SK-N-MC (cell line): ENCODE measurements at regions not wholly inside any gene's neighbourhood (a gene's known extent, or its start where the extent isn't known, plus 50 kb on each side); places are given as distances from the start of the nearest gene placed in this dataset.

Experiments used
- DNase-seq: peaks from one replicate; pipeline ENCODE4 v3.0.0-alpha.2; 2011; ENCODE audit warnings: low read depth, low spot score
- H3K27ac ChIP-seq: fragments of 200-600 bp; sonication (generic); 2 replicates; pipeline ENCODE4 v1.5.1; 2016; ENCODE audit warnings: mixed run types
- H3K36me3 ChIP-seq: fragments of 200-600 bp; sonication (generic); 2 replicates; pipeline ENCODE4 v1.6.1; 2017; ENCODE audit warnings: antibody characterized with exemption, low read length, mixed read lengths; ENCODE audit not compliant: insufficient read depth
- H3K4me3 ChIP-seq: fragments of 200-600 bp; sonication (generic); 2 replicates; pipeline ENCODE4 v1.5.1; 2016
- H3K9ac ChIP-seq: fragments of 200-600 bp; sonication (generic); 2 replicates; pipeline ENCODE4 v1.8.0; 2017; ENCODE audit warnings: mixed run types, mixed read lengths; ENCODE audit not compliant: insufficient read length
- H3K9me3 ChIP-seq: fragments of 200-600 bp; sonication (generic); 2 replicates; pipeline ENCODE4 v1.6.1; 2017; ENCODE audit warnings: low read depth, mild to moderate bottlenecking, antibody characterized with exemption, low read length, moderate library complexity, mixed read lengths
- EZH2 ChIP-seq: fragments of 200-600 bp; sonication (generic); IDR thresholded peaks from one replicate; pipeline ENCODE4 v1.6.1; 2017; ENCODE audit warnings: antibody characterized with exemption
- FOXP2 ChIP-seq: optimal IDR thresholded peaks from 2 replicates; pipeline ENCODE3; 2011; ENCODE audit warnings: mild to moderate bottlenecking, moderate library complexity; ENCODE audit not compliant: insufficient read depth; ENCODE audit errors: extremely low read length, control extremely low read depth
- POLR2AphosphoS5 ChIP-seq: IDR thresholded peaks from 2 replicates; pipeline ENCODE4 v1.6.1; 2012; ENCODE audit warnings: mild to moderate bottlenecking, low read depth, low read length, borderline replicate concordance

GRCh38 chr3:72256716-72257115 lies 471.8 kb upstream of the PROK2 start:
- H3K4me3 ChIP-seq: no peak overlapping the region
- no peak for DNase-seq
- H3K9ac ChIP-seq: no peak overlapping the region
- H3K36me3 ChIP-seq: no peaks in the 10 kb centered on the region
- H3K9me3 ChIP-seq: no peaks in the 10 kb centered on the region; the same call in 1 of the 2 replicates
- H3K27ac ChIP-seq: no peak overlapping the region
- no peak for TF ChIP-seq FOXP2
- TF ChIP-seq POLR2AphosphoS5: no peak

GRCh38 chr3:72255791-72256559 lies 471.0 kb upstream of the PROK2 start:
- DNase-seq: no peak
- Histone ChIP-seq H3K9me3 (no peaks in the 10 kb centered on the region; the same call in 1 of the 2 replicates), H3K9ac (no peak overlapping the region), H3K4me3 (no peak overlapping the region), H3K27ac (no peak overlapping the region), H3K36me3 (no peaks in the 10 kb centered on the region)
- TF ChIP-seq POLR2AphosphoS5 (no peak), FOXP2 (no peak), EZH2 (no peak)

- no peak for DNase-seq
Observed at GRCh38 chr3:72255191-72255590, 470.2 kb upstream of the PROK2 start.

GRCh38 chr3:72254483-72254882 lies 469.5 kb upstream of the PROK2 start:
- no peak for DNase-seq
- Histone ChIP-seq H3K27ac (no peak overlapping the region), H3K36me3 (no peaks in the 10 kb centered on the region), H3K9me3 (no peaks in the 10 kb centered on the region; the same call in 1 of the 2 replicates), H3K4me3 (no peak overlapping the region), H3K9ac (no peak overlapping the region)
- no peak for TF ChIP-seq FOXP2
- TF ChIP-seq EZH2: no peak
- no peak for TF ChIP-seq POLR2AphosphoS5

More at GRCh38 chr3:72255191-72255590, 470.2 kb upstream of the PROK2 start:
- TF ChIP-seq FOXP2 (no peak), EZH2 (no peak), POLR2AphosphoS5 (no peak)
- no peaks in the 10 kb centered on the region; the same call in 1 of the 2 replicates for H3K9me3 ChIP-seq
- no peak overlapping the region for H3K4me3 ChIP-seq
- H3K9ac ChIP-seq: no peak overlapping the region
- no peak overlapping the region for H3K27ac ChIP-seq
- H3K36me3 ChIP-seq: no peaks in the 10 kb centered on the region

- TF ChIP-seq EZH2 (no peak), POLR2AphosphoS5 (no peak), FOXP2 (no peak)
- H3K4me3 ChIP-seq: no peak overlapping the region
- H3K27ac ChIP-seq: no peak overlapping the region
- H3K9me3 ChIP-seq: no peaks in the 10 kb centered on the region; the same call in 1 of the 2 replicates
- no peak for DNase-seq
- no peak overlapping the region for H3K9ac ChIP-seq
- H3K36me3 ChIP-seq: no peaks in the 10 kb centered on the region
Observed at GRCh38 chr3:72250725-72251124, 465.8 kb upstream of the PROK2 start.

- TF ChIP-seq FOXP2 (no peak), POLR2AphosphoS5 (no peak), EZH2 (no peak)
- no peaks in the 10 kb centered on the region; the same call in 1 of the 2 replicates for H3K9me3 ChIP-seq
- no peak overlapping the region for H3K4me3 ChIP-seq
Observed at GRCh38 chr3:72248869-72249268, 463.9 kb upstream of the PROK2 start.

GRCh38 chr3:72248389-72248761 lies 463.4 kb upstream of the PROK2 start:
- Histone ChIP-seq H3K9ac (no peak overlapping the region), H3K4me3 (no peak overlapping the region), H3K36me3 (no peaks in the 10 kb centered on the region), H3K9me3 (no peaks in the 10 kb centered on the region; the same call in 1 of the 2 replicates), H3K27ac (no peak overlapping the region)
- TF ChIP-seq FOXP2 (no peak), EZH2 (no peak), POLR2AphosphoS5 (no peak)
- DNase-seq: no peak

More at GRCh38 chr3:72248869-72249268, 463.9 kb upstream of the PROK2 start:
- Histone ChIP-seq H3K27ac (no peak overlapping the region), H3K36me3 (no peaks in the 10 kb centered on the region), H3K9ac (no peak overlapping the region)
- DNase-seq: no peak

GRCh38 chr3:72247645-72248388 lies 462.9 kb upstream of the PROK2 start:
- Histone ChIP-seq H3K9ac (no peak overlapping the region), H3K9me3 (no peaks in the 10 kb centered on the region; the same call in 1 of the 2 replicates), H3K36me3 (no peaks in the 10 kb centered on the region), H3K27ac (no peak overlapping the region), H3K4me3 (no peak overlapping the region)
- DNase-seq: no peak
- TF ChIP-seq POLR2AphosphoS5 (no peak), FOXP2 (no peak), EZH2 (no peak)

- H3K4me3 ChIP-seq: no peak overlapping the region
- H3K9me3 ChIP-seq: no peaks in the 10 kb centered on the region
- no peak overlapping the region for H3K27ac ChIP-seq
- no peak for DNase-seq
- no peak overlapping the region for H3K9ac ChIP-seq
- H3K36me3 ChIP-seq: no peaks in the 10 kb centered on the region
- TF ChIP-seq FOXP2: no peak
- TF ChIP-seq POLR2AphosphoS5: no peak
- TF ChIP-seq EZH2: no peak
Observed at GRCh38 chr3:72247126-72247525, 462.2 kb upstream of the PROK2 start.
